Keratinocyte (primary cell): ENCODE measurements at regions not wholly inside any gene's neighbourhood (a gene's known extent, or its start where the extent isn't known, plus 50 kb on each side); places are given as distances from the start of the nearest gene placed in this dataset.

Source experiments
- CTCF ChIP-seq, 3 experiments: IDR thresholded peaks in 1 of 3; conservative IDR thresholded peaks in 1 of 3; optimal IDR thresholded peaks in 1 of 3; 2 replicates in 2 of 3; 3 replicates in 1 of 3; pipeline versions ENCODE3 to v1.5.1; 2011; ENCODE audit warnings: low read length in 3 of 3, mild to moderate bottlenecking in 3 of 3, moderate library complexity in 2 of 3, control low read depth in 1 of 3, inconsistent platforms in 1 of 3; ENCODE audit not compliant: insufficient read depth in 2 of 3; ENCODE audit errors: extremely low read depth in 1 of 3
- EZH2 ChIP-seq: IDR thresholded peaks from one replicate; pipeline ENCODE4 v1.6.1; 2012; ENCODE audit warnings: inconsistent platforms, mild to moderate bottlenecking, low read length, moderate library complexity

DNA sequence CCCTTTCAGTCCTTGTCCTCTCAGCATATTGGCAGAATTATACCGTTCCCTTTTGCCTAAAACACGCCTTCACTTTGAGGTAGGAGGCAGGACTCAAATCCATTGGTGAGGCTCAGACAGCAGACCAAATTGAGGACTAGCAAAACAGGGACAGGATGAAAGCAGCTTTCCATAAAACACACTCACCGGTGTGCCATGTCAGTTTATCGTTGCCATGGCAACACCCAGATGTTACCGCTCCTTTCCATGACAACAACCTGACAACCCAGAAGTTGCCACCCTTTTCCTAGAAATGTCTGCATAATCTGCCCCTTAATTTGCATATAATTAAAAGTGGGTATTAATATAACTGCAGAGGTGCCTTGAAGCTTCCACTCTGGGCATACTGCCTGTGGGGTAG is 730.4 kb downstream of the METTL4 start:
- no peak for TF ChIP-seq CTCF (optimal IDR thresholded peaks at IDR 0.05 in 1 of 3, IDR thresholded peaks at IDR 0.05 in 1 of 3, conservative IDR thresholded peaks at IDR 0.05 in 1 of 3; ENCODE audit: extremely low read depth in 1 of 3, insufficient read depth in 2 of 3, low read length in 3 of 3)
- TF ChIP-seq EZH2 = no peak
